Neural cell (in vitro differentiated cells): ENCODE measurements at regions not wholly inside any gene's neighbourhood (a gene's known extent, or its start where the extent isn't known, plus 50 kb on each side); places are given as distances from the start of the nearest gene placed in this dataset.

Source experiments
- H2AFZ ChIP-seq: fragments of 200-600, 300-800 bp; sonication (generic), shearing (Covaris generic); 2 replicates; pipeline ENCODE4 v1.6.0; 2014; ENCODE audit warnings: low read depth, mild to moderate bottlenecking, antibody characterized with exemption, low read length, moderate library complexity
- H3F3A ChIP-seq: fragments of 200-600 bp; shearing (Covaris generic); 2 replicates; pipeline ENCODE4 v1.6.1; 2016; ENCODE audit warnings: mild to moderate bottlenecking, moderate library complexity, mixed read lengths, antibody characterized with exemption, low read length; ENCODE audit not compliant: insufficient read depth, poor library complexity, severe bottlenecking
- H3K27ac ChIP-seq: fragments of 200-600, 300-800 bp; sonication (generic), shearing (Covaris generic); 2 replicates; pipeline ENCODE4 v1.5.1; 2014; ENCODE audit warnings: mild to moderate bottlenecking, low read length, moderate library complexity
- H3K27me3 ChIP-seq: fragments of 300-800, 200-600 bp; sonication (generic), shearing (Covaris generic); 2 replicates; pipeline ENCODE4 v1.6.0; 2014; ENCODE audit warnings: mild to moderate bottlenecking, low read depth, low read length, moderate library complexity; ENCODE audit not compliant: insufficient read depth
- H3K36me3 ChIP-seq: fragments of 300-800, 200-600 bp; sonication (generic), shearing (Covaris generic); 2 replicates; pipeline ENCODE4 v1.5.1; 2014; ENCODE audit warnings: mild to moderate bottlenecking, antibody characterized with exemption, low read length, moderate library complexity; ENCODE audit not compliant: insufficient read depth
- H3K4me2 ChIP-seq: fragments of 300-800, 200-600 bp; sonication (generic), shearing (Covaris generic); 2 replicates; pipeline ENCODE4 v1.6.0; 2014; ENCODE audit warnings: mild to moderate bottlenecking, low read length
- H3K4me3 ChIP-seq: fragments of 300-800, 200-600 bp; sonication (generic), shearing (Covaris generic); 2 replicates; pipeline ENCODE4 v1.5.1; 2014; ENCODE audit warnings: mild to moderate bottlenecking, low read length, moderate library complexity
- H3K79me2 ChIP-seq: fragments of 200-600 bp; shearing (Covaris generic); replicated peaks from 2 replicates; pipeline ENCODE4 v1.6.0; 2014; ENCODE audit warnings: mild to moderate bottlenecking, low read length, moderate library complexity; ENCODE audit not compliant: insufficient read depth
- H3K9ac ChIP-seq: fragments of 300-800, 200-600 bp; sonication (generic), shearing (Covaris generic); 2 replicates; pipeline ENCODE4 v1.6.1; 2016; ENCODE audit warnings: mild to moderate bottlenecking, low read length, mixed read lengths
- H3K9me2 ChIP-seq: fragments of 200-600 bp; shearing (Covaris generic); 2 replicates; pipeline ENCODE4 v1.6.1; 2016; ENCODE audit warnings: mild to moderate bottlenecking, low read length, mixed read lengths; ENCODE audit not compliant: insufficient read depth
- H3K9me3 ChIP-seq: fragments of 200-600, 300-800 bp; sonication (generic), shearing (Covaris generic); 2 replicates; pipeline ENCODE4 v1.6.1; 2016; ENCODE audit warnings: mild to moderate bottlenecking, mixed run types, low read length, moderate library complexity, mixed read lengths
- H4K20me1 ChIP-seq: fragments of 200-600 bp; shearing (Covaris generic); 2 replicates; pipeline ENCODE4 v1.6.1; 2016; ENCODE audit warnings: mild to moderate bottlenecking, mixed run types; ENCODE audit not compliant: insufficient read depth
- CTCF ChIP-seq: fragments of 450-650 bp; IDR thresholded peaks from 2 replicates; pipeline ENCODE4 v1.5.1; 2014; ENCODE audit warnings: antibody characterized with exemption, mild to moderate bottlenecking, moderate library complexity; ENCODE audit not compliant: poor library complexity, severe bottlenecking
- EP300 ChIP-seq: fragments of 450-650 bp; conservative IDR thresholded peaks from 2 replicates; pipeline ENCODE4 v1.6.1; 2014; ENCODE audit warnings: antibody characterized with exemption, mild to moderate bottlenecking, moderate library complexity; ENCODE audit not compliant: poor library complexity, severe bottlenecking
- EZH2 ChIP-seq: fragments of 200-600, 300-800 bp; shearing (Covaris generic), sonication (generic); IDR thresholded peaks from 2 replicates; pipeline ENCODE4 v1.6.1; 2014; ENCODE audit warnings: antibody characterized with exemption, low read length, borderline replicate concordance, mild to moderate bottlenecking; ENCODE audit not compliant: insufficient read depth, poor library complexity, severe bottlenecking
- MXI1 ChIP-seq: fragments of 450-650 bp; conservative IDR thresholded peaks from 2 replicates; pipeline ENCODE4 v1.6.1; 2014; ENCODE audit warnings: antibody characterized with exemption, mild to moderate bottlenecking; ENCODE audit not compliant: poor library complexity, severe bottlenecking
- POLR2AphosphoS5 ChIP-seq: IDR thresholded peaks from 2 replicates; pipeline ENCODE4 v1.6.1; 2012
- RAD21 ChIP-seq: fragments of 450-650 bp; conservative IDR thresholded peaks from 2 replicates; pipeline ENCODE4 v1.6.1; 2014; ENCODE audit warnings: antibody characterized with exemption, mild to moderate bottlenecking, moderate library complexity
- REST ChIP-seq: IDR thresholded peaks from 2 replicates; pipeline ENCODE4 v1.6.1; 2012; ENCODE audit warnings: borderline replicate concordance
- SMC3 ChIP-seq: fragments of 450-650 bp; conservative IDR thresholded peaks from 2 replicates; pipeline ENCODE4 v1.6.1; 2014; ENCODE audit warnings: antibody characterized with exemption, mild to moderate bottlenecking, moderate library complexity; ENCODE audit not compliant: poor library complexity
- TAF1 ChIP-seq: IDR thresholded peaks from 2 replicates; pipeline ENCODE4 v1.6.1; 2012; ENCODE audit warnings: low read depth

GRCh38 chr9:65459756-65460320 is 174.8 kb upstream of the FOXD4L5 start:
- TF ChIP-seq CTCF (no peak), EZH2 (no peak), TAF1 (no peak), EP300 (no peak), SMC3 (no peak), MXI1 (no peak), POLR2AphosphoS5 (no peak), RAD21 (no peak)
- Histone ChIP-seq H3K79me2 (no peaks in the 10 kb centered on the region), H3K9me2 (no peaks in the 10 kb centered on the region), H3F3A (no peaks in the 10 kb centered on the region), H3K4me2 (no peak overlapping the region), H3K9ac (no peak overlapping the region), H4K20me1 (no peaks in the 10 kb centered on the region), H3K4me3 (no peak overlapping the region), H3K27me3 (no peaks in the 10 kb centered on the region), H3K9me3 (no peaks in the 10 kb centered on the region), H3K27ac (no peak overlapping the region), H3K36me3 (no peaks in the 10 kb centered on the region), H2AFZ (no peak overlapping the region)

- TF ChIP-seq EP300 (no peak), EZH2 (no peak), CTCF (no peak), RAD21 (no peak), POLR2AphosphoS5 (no peak), REST (no peak), SMC3 (no peak), MXI1 (no peak), TAF1 (no peak)
- Histone ChIP-seq H3K4me2 (no peak overlapping the region), H3K27ac (no peak overlapping the region), H3K27me3 (no peaks in the 10 kb centered on the region), H2AFZ (no peak overlapping the region), H3K4me3 (no peak overlapping the region), H3K36me3 (no peaks in the 10 kb centered on the region), H3K79me2 (no peaks in the 10 kb centered on the region), H3F3A (no peaks in the 10 kb centered on the region), H4K20me1 (no peaks in the 10 kb centered on the region), H3K9me3 (no peaks in the 10 kb centered on the region), H3K9me2 (no peaks in the 10 kb centered on the region), H3K9ac (no peak overlapping the region)
Measured at GRCh38 chr9:65458992-65459391, 174.0 kb upstream of the FOXD4L5 start.
